Retina (tissue), 1 donor: ENCODE measurements at regions not wholly inside any gene's neighbourhood (a gene's known extent, or its start where the extent isn't known, plus 50 kb on each side); places are given as distances from the start of the nearest gene placed in this dataset.
"Not testable (repeated sequence)": the region's sequence is repeated elsewhere in the genome, so short reads cannot be mapped to it uniquely, and the experiment has no call there.

ENCODE experiments used
- DNase-seq: peaks from one replicate; pipeline ENCODE4 v3.0.0-alpha.2; 2016

DNA sequence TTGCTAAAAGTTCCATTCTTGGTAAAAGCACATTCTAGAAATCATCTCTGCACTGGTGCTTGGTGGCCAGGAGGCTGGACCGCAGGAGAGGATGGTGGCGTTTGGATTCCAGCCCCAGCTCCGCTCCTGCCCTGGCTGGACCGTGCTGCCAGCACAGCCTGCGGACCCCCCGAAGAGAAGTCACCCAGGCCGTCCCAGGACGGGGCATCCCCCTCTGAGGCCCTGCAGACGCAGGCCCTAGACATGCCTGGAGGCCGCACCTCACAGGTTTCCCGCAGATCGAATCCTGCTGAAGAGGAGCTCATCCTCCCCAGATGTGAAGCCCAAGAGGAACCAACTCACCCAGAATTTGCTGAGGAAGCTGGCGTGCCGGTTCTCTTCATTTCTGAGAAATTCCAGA lies 159.0 kb downstream of the TEX29 start:
- no peak for DNase-seq

DNA sequence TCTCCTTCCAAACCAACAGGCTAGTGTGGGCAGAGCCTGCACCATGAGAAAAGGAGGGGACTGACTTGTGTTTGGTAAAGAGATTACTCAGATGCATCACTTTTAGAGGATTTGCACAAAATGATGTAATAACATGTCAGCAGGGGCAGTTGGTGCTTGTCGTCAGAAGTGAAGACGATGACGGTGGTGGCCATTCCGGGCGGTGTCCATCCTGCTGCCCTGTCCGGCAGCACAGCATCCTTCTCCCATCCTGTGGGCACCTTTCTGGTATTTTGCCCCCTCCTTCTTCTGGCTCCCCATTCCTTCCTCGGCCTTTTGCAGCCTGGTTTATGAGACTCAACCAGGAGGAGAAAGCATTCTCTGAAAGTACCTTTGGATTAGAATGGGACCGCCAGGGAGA lies 160.1 kb downstream of the TEX29 start:
- DNase-seq, result no peak

- DNase-seq, result no peak
Observed at GRCh38 chr13:111480976-111481375, 160.5 kb downstream of the TEX29 start.

DNA sequence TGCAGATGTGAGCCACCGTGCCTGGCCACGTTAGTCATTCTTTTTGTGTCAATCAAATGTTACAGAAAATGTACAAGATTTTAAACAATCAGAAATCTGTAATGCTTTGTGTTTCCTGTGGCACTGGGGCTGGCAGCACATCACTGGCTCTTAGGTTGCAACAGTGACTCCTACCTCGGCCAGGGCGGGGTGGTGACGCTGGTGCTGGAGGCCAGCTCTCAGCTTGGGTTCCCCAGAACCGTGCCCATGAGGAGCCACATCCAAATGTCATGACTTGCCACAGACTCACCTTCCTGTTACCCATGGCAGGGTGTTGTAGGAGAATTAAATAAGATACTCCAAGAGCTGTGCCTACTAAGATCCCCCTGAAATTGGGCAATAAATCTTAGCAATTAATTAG lies 161.7 kb downstream of the TEX29 start:
- DNase-seq, result no peak

DNA sequence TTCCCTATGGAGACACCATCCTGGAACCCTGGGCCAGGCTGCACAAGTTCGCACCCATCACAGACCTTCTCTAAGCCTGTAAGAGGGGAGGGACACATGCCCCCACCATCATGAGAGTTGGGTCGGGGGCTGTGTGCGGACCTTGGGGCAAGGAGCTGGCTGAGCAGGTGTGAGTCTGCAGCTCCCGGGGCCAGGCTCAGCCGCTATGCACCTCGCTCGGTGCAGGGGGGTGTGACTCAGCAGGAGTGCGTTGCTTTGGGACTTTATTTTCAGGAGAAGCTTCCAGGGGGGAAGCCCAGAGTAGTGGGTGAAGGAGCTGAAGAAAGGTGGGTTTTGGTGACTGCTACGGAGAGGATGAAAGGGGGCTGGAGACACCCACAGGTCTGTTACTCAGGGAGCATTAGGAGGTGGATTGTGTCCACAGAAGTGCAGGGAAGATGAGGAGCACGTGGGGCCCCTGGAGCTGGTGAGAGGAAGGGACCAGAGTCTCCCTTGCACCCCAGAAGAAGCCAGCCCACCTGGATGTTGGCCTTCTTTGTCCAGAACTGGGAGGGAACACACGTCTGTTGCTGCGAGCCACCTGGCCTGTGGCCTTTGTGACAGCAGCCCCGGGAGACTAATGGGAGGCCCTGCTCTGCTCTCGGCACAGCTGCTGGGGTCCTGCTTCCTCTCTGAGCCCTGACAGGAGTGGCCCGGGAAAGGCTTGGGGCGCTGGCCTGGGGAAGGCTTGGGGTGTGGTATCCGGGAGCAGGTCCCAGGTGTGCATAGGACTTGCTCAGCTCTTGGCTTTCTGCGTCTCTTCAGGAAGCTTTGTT lies 162.6 kb downstream of the TEX29 start:
- no peak for DNase-seq

DNA sequence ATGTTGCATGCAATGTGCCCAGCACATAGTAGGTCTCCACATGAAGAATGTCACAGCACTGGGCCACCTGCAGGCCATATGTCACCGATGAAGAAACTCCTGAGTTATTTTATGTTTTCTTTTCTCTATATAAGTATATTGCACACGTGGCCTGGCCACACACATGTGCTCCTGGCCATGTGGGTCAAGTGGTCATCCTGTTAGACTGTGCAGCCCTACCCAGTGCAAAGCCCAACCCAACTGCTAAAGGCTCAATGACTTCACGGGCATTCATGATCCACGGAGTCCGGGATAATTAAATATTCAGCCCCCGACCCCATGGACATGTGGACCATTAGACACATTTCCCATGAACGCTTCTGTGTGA lies 163.2 kb downstream of the TEX29 start:
- DNase-seq, result no peak

DNA sequence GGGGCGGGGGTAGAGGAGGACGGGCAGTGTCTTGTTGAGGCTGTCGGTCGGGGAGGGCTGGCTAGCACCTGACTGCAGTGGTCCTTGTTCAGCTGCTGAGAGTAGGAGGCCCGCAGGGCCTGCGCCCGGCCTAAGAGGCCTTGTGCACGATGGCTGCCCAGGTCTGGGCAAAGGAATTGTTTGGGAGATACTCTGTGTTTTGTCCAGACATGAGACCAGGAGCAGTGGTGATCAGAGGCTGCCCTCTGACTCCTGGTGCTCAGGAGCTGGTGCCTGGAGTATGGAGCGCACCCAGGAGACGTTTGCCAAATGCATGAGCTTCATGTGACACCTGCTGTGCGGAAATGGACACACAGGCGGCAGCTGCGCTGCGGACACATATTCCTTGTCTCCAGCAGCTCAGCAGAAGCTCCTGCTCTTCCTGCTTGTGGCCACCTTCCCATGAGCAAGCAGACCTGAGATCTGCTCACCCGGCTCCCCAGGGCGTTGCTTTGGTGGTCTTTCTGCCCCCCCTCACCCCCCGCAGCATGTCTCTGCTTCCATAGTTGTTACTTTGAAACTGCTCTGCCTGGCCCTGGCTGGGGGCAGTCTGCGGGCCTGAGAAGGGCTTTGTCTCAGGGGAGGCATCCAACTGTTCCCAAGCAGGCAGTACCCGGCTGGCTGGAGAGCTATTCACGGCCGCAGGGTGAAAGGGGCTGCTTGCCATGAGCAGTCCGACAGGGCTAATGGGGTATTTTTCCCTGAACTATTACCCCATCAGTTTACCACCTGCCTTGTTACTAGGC lies 163.9 kb downstream of the TEX29 start:
- peak; percentile 64 for DNase-seq

DNA sequence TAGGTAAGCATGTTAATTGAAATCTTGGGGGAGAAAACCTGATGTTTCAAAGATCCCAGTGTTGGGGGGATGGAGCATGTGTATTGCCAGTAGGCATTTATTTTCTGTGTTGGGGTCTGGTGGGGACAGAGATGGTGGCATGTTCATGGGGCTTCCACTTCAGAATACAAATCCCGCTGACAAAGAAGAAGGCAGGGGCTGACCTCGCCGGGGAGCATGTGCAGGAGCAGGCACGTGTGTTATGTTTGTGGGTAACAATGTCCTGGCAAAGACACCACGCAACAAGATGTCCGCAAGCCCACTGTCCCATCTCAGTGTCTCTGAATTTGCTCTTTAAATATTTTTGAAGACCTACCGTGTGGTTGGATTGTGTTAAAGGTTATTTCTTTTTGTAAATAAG lies 164.5 kb downstream of the TEX29 start:
- no peak for DNase-seq

GRCh38 chr13:111485491-111486250 lies 165.2 kb downstream of the TEX29 start:
- DNase-seq, result no peak

DNA sequence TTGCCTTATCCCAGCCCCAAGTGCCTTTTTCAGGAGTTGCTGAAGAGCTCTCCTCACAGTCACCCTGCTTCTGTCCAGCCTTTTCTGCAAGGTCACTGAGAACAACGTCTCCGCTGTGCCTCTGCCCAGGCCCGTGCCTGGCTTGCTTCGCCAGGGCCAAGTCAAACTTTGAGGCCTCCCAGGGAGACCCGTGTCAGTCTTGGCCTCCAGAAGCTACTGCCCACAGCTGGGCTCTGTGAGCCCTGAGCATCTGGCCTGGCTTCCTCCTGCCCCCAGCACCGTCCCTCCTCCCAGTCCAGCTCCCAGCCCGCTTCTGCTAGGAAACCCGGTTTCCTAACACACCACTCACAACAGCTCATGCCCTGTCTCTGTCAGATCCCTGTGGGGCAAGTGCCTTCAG lies 165.9 kb downstream of the TEX29 start:
- DNase-seq, result no peak

- DNase-seq, result no peak
Observed at GRCh38 chr13:111486801-111487200, 166.4 kb downstream of the TEX29 start.

DNA sequence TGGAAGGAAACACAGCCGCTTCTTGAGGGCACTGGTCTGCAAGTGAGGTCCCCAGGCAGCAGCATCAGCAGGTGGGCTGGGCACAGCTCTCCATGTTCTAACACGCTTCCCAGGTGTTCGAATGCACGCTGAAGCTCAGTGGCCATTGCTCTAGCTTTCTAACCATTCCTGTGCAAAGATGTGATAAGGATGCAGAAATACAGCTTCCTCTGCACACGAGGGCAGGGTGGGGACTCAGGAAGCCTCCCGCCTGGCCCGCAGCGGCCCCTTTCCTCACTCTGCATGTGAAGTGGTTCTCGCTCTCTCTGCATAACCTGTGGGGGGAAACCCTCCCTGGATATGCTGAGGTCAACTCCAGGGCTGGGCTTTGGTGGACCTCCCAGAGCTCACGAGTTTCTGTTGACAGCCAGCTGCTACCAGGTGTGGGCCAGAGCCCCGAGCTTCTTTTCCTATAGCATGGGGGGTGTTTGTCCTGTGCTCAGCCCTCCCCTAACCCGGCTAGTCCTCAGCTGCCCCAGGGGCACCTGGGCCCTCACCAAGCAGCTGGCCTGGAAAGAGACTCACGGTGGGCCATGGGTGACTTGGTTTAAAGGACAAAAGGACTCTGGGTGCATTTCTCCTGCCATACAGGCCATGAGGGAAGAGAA lies 168.2 kb downstream of the TEX29 start:
- DNase-seq, result no peak

DNA sequence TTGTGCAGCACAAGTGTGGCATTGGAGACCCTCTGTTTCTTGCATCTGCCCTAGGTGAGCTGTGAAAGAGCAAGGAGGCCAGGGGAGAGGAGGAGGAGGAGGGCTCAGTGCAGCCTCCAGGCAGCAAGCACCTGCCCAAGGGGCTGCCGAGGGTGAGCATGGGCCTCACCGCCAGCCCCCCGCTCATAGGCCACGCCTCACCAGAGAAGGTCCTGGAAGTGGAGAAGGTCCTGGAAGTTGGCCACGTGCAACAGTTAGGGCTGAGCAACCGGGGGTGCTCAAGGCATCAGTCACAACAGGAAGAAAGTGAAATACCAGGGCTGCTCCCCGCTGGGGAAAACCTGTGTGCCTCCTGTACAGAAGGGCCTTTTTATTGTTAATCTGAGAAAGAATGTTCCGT lies 168.9 kb downstream of the TEX29 start:
- no peak for DNase-seq

DNA sequence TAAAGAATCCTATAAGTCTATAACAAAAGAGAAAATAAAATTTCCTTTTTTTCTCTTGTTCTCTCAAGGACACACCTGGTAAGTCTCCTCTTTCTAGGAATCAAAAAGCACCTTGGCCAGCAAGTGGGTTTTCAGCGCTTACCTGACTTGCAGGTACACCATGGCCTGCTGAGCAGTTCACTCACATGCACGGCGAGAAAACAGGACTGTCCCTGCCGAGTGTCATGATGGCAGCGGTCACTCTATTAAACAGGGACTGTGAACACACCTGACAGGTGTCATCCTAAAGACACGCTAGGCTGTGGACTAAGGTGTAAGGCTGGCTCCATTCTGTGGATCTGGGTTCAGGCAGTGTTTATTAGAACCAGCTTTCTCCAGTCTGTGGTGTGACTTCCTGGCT lies 170.2 kb downstream of the TEX29 start:
- no peak for DNase-seq

DNA sequence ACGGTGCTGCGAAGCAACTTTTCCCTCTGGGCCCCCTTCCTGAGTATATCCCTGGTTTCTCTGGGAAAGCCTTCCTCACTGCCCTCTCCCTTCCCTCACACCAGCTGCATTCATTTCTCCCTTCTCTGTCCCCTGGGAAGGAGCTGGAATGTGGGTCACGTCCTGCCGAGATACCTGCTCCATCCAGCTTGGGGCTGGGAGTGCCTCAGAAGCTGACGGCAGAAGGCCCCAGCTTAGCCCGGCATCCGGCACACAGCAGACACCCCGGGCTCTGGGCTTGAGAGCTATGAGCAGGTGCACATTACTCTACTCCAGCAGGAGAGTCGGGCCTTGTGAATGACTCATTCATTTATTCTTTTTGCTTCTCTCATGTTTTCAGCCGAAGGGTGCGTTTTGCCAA lies 170.6 kb downstream of the TEX29 start:
- DNase-seq, result no peak

- no peak for DNase-seq
Observed at GRCh38 chr13:111491659-111492058, 171.2 kb downstream of the TEX29 start.

DNA sequence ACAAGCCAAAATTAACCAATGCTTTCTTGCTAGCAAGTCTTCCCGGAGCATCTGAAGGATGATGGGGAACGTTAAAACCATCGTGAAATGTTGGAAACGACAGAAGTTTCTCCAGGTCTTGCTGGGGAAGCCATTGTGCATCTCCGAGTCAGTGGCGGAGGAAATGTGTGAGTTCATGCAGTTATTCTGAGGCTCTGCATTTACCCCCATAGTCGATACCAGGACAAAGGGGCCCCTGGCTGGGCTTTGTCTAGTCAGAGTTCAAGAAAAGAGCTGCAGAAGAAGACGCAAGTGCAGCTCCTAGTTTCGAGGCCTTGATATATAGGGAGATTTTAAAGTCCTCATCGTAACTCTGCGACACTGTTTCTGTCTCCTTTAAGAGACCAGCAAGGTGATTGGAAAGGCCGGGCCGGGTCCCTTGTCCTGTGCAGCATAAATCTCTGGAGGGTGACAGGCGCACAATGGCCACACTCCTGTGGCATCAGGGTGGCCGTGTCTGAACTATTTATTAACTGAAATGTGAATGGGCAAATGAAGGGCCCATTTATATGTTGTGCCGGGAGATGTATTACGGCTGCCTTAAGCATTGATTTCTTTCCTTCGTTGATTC lies 172.0 kb downstream of the TEX29 start:
- DNase-seq, result no peak

DNA sequence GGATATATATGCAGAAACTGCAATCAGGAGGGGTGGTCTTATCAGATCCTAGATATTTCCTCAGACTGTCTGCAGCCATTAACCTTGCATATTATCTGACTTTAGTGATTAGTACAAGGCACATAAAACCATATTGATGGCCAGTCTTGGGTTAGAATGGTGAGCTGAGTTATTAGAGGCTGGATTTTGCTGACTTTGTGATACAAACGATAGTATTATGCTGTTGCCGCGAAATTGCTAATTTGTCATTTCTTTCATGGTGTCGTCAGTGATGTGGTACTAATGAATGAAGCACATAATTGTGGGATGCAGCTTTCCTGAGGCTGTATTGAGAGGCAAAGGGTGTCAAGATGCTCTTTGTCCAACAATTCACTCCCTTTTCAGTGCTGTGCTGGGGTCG lies 172.5 kb downstream of the TEX29 start:
- DNase-seq, result no peak

DNA sequence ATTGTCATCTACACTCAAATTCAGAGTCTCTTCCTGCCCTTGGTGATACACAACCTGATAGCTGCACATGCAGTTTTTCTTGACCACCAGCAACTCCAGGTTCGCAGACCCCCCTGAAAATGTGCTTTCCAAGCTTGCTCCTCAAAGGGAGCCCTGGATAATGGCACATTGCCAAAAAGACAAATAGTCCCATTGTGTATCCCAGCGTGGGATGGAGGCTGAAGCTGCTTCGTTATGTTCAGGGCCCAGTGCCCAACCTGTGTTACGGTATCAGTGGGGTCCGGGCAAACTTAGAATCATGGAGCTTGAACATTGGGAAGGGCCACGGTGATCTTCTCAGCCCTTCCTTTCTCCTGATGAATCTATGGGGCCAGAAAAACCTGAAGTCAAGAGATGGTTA lies 173.0 kb downstream of the TEX29 start:
- no peak for DNase-seq

- DNase-seq, result no peak
Observed at GRCh38 chr13:111494641-111495040, 174.2 kb downstream of the TEX29 start.

DNA sequence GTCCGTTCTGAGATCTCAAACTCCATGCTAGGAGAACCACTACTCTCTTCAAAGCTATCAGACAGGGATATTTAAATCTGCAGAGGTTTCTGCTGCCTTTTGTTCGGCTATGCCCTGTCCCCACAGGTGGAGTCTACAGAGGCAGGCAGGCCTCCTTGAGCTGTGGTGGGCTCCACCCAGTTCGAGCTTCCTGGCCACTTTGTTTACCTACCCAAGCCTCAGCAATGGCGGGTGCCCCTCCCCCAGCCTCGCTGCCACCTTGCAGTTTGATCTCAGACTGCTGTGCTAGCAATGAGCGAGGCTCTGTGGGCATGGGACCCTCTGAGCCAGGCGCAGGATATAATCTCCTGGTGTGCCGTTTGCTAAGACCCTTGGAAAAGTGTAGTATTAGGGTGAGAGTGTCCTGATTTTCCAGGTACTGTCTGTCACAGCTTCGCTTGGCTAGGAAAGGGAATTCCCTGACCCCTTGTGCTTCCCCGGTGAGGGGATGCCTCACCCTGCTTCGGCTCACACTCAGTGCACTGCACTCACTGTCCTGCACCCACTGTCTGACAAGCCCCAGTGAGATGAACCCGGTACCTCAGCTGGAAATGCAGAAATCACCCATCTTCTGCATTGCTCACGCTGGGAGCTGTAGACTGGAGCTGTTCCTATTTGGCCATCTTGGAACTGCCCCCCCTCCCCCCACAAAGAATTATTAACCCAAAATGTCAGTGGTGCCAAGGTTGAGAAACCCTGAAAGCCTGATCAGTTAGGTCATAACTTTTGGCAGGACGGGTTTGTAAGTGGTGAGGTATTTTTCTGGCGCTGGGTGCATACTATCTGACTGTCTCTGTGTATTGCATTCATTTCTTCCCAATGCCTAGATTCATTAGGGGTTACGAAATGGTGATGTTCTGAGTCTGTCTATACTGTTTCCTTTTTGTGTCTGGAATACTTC lies 181.4 kb downstream of the TEX29 start:
- DNase-seq, result not testable (repeated sequence)

DNA sequence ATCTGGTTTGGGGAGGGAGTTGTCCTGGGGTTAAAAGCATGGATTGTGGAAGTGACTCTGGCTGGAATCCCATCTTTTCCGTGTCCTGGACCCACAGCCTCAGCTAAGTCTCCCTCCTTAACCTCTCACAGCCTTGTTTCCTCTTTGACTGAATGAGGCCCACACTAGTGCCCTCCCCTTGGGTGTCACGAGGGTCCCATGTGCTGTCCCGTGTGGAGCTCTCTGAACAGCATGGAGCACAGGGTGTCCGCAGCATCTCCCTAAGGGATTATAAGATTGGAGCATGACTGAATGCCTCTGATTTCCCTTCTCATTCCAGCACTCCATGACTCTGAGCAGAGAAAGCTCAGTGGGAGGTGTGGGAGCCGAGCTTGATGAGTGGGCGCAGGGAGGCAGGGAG lies 182.5 kb downstream of the TEX29 start:
- no peak for DNase-seq
